MM.1S (cell line): ENCODE measurements at regions not wholly inside any gene's neighbourhood (a gene's known extent, or its start where the extent isn't known, plus 50 kb on each side); places are given as distances from the start of the nearest gene placed in this dataset.
A peak's percentile ranks its signal among the peaks of the same experiment; 100 is the strongest.

Source experiments
- DNase-seq: peaks from one replicate; pipeline ENCODE4 v3.0.0-alpha.2; 2015
- H2AFZ ChIP-seq: fragments of 300-600 bp; sonication (generic); 2 replicates; pipeline ENCODE4 v1.6.0; 2016; ENCODE audit warnings: antibody characterized with exemption, low read length
- H3F3A ChIP-seq: fragments of 300-600 bp; sonication (generic); 2 replicates; pipeline ENCODE4 v1.6.1; 2016; ENCODE audit warnings: mild to moderate bottlenecking, antibody characterized with exemption, low read length, moderate library complexity, mixed read lengths; ENCODE audit not compliant: insufficient read depth
- H3K27ac ChIP-seq: fragments of 300-600 bp; sonication (generic); 2 replicates; pipeline ENCODE4 v1.5.1; 2016; ENCODE audit warnings: mild to moderate bottlenecking, low read length
- H3K27me3 ChIP-seq: fragments of 300-600 bp; sonication (generic); replicated peaks from 2 replicates; pipeline ENCODE4 v1.6.0; 2016; ENCODE audit warnings: low read length; ENCODE audit not compliant: insufficient read depth
- H3K36me3 ChIP-seq: fragments of 300-600 bp; sonication (generic); replicated peaks from 2 replicates; pipeline ENCODE4 v1.6.1; 2016; ENCODE audit warnings: mild to moderate bottlenecking, low read length, mixed read lengths; ENCODE audit not compliant: insufficient read depth
- H3K4me1 ChIP-seq: fragments of 300-600 bp; sonication (generic); 2 replicates; pipeline ENCODE4 v1.6.1; 2016; ENCODE audit warnings: low read length, mixed read lengths
- H3K4me2 ChIP-seq: fragments of 300-600 bp; sonication (generic); 2 replicates; pipeline ENCODE4 v1.6.0; 2016; ENCODE audit warnings: low read depth, low read length
- H3K4me3 ChIP-seq: fragments of 300-600 bp; sonication (generic); 2 replicates; pipeline ENCODE4 v1.5.1; 2016; ENCODE audit warnings: low read length, mixed read lengths
- H3K79me2 ChIP-seq: fragments of 300-600 bp; sonication (generic); 2 replicates; pipeline ENCODE4 v1.6.1; 2016; ENCODE audit warnings: mixed run types, low read length, mixed read lengths
- H3K9ac ChIP-seq: fragments of 300-600 bp; sonication (generic); 2 replicates; pipeline ENCODE4 v1.6.1; 2016; ENCODE audit warnings: low read length, mixed read lengths
- H3K9me2 ChIP-seq: fragments of 300-600 bp; sonication (generic); replicated peaks from 2 replicates; pipeline ENCODE4 v1.6.1; 2016; ENCODE audit warnings: mild to moderate bottlenecking, low read length, mixed read lengths; ENCODE audit not compliant: insufficient read depth
- H3K9me3 ChIP-seq: fragments of 300-600 bp; sonication (generic); replicated peaks from 2 replicates; pipeline ENCODE4 v1.6.1; 2016; ENCODE audit warnings: mild to moderate bottlenecking, low read length, mixed read lengths; ENCODE audit not compliant: insufficient read depth
- H4K20me1 ChIP-seq: fragments of 300-600 bp; sonication (generic); 2 replicates; pipeline ENCODE4 v1.6.1; 2016; ENCODE audit warnings: mild to moderate bottlenecking, low read length, moderate library complexity, mixed read lengths; ENCODE audit not compliant: insufficient read depth
- CTCF ChIP-seq: fragments of 300-600 bp; sonication (generic); IDR thresholded peaks from 2 replicates; pipeline ENCODE4 v1.5.1; 2016; ENCODE audit warnings: antibody characterized with exemption, low read length, mixed read lengths
- EZH2 ChIP-seq: fragments of 300-600 bp; sonication (generic); optimal IDR thresholded peaks from 2 replicates; pipeline ENCODE3; 2017; ENCODE audit warnings: low read depth, mild to moderate bottlenecking, antibody characterized with exemption, low read length, mixed read lengths
- EZH2phosphoT487 ChIP-seq: fragments of 300-600 bp; sonication (generic); IDR thresholded peaks from 2 replicates; pipeline ENCODE4 v1.6.1; 2018; ENCODE audit warnings: antibody characterized with exemption, low read length

- Histone ChIP-seq H2AFZ (0 out of 2 replicates have a peak overlapping the region, but pooled peaks have one; percentile 15), H3K36me3 (no peaks in the 10 kb centered on the region), H3K9ac (no peak overlapping the region), H3K27ac (no peak overlapping the region), H4K20me1 (no peaks in the 10 kb centered on the region), H3K4me2 (no peak overlapping the region), H3K9me3 (no peaks in the 10 kb centered on the region), H3K79me2 (no peaks in the 10 kb centered on the region), H3K4me1 (no peaks in the 10 kb centered on the region), H3K9me2 (no peaks in the 10 kb centered on the region), H3K4me3 (no peak overlapping the region), H3K27me3 (no peaks in the 10 kb centered on the region; the same call in 1 of the 2 replicates), H3F3A (no peaks in the 10 kb centered on the region)
- TF ChIP-seq EZH2phosphoT487 (no peak), CTCF (no peak), EZH2 (no peak)
- no peak for DNase-seq
Observed at GRCh38 chr3:127486321-127486944, 104.1 kb downstream of the TPRA1 start.

GRCh38 chr3:127485396-127486170, 105.0 kb downstream of the TPRA1 start:
- H3K4me3 ChIP-seq = no peak overlapping the region

GRCh38 chr3:127484601-127485388, 105.7 kb downstream of the TPRA1 start:
- H3K36me3 ChIP-seq = no peaks in the 10 kb centered on the region
- no peak overlapping the region for H3K27ac ChIP-seq
- TF ChIP-seq CTCF = no peak
- no peak for TF ChIP-seq EZH2phosphoT487
- TF ChIP-seq EZH2 = no peak
- H3K9me2 ChIP-seq = no peaks in the 10 kb centered on the region
- no peaks in the 10 kb centered on the region for H3K79me2 ChIP-seq
- H3K9me3 ChIP-seq = no peaks in the 10 kb centered on the region
- no peak overlapping the region for H3K4me3 ChIP-seq
- DNase-seq = no peak
- H3F3A ChIP-seq = no peaks in the 10 kb centered on the region
- no peak overlapping the region for H2AFZ ChIP-seq
- H3K4me1 ChIP-seq = no peaks in the 10 kb centered on the region
- H4K20me1 ChIP-seq = no peaks in the 10 kb centered on the region
- H3K27me3 ChIP-seq = no peaks in the 10 kb centered on the region; the same call in 1 of the 2 replicates
- no peak overlapping the region for H3K9ac ChIP-seq
- no peak overlapping the region for H3K4me2 ChIP-seq

More at GRCh38 chr3:127485396-127486170, 105.0 kb downstream of the TPRA1 start:
- Histone ChIP-seq H2AFZ (no peak overlapping the region), H3F3A (no peaks in the 10 kb centered on the region), H3K27me3 (no peaks in the 10 kb centered on the region; the same call in 1 of the 2 replicates), H3K27ac (no peak overlapping the region), H3K79me2 (no peaks in the 10 kb centered on the region), H3K9me2 (no peaks in the 10 kb centered on the region), H3K4me1 (no peaks in the 10 kb centered on the region), H3K9ac (no peak overlapping the region), H3K9me3 (no peaks in the 10 kb centered on the region), H3K36me3 (no peaks in the 10 kb centered on the region), H3K4me2 (no peak overlapping the region), H4K20me1 (no peaks in the 10 kb centered on the region)
- DNase-seq = no peak
- no peak for TF ChIP-seq CTCF
- TF ChIP-seq EZH2 = no peak
- TF ChIP-seq EZH2phosphoT487 = no peak
